CD4-positive, alpha-beta T cell treated with Interleukin-21 for 1 hour (primary cell): ENCODE measurements at regions not wholly inside any gene's neighbourhood (a gene's known extent, or its start where the extent isn't known, plus 50 kb on each side); places are given as distances from the start of the nearest gene placed in this dataset.
"Not testable (repeated sequence)": the region's sequence is repeated elsewhere in the genome, so short reads cannot be mapped to it uniquely, and the experiment has no call there.

ENCODE experiments used
- DNase-seq: peaks from one replicate; pipeline ENCODE4 v3.0.0-alpha.2; 2020

DNA sequence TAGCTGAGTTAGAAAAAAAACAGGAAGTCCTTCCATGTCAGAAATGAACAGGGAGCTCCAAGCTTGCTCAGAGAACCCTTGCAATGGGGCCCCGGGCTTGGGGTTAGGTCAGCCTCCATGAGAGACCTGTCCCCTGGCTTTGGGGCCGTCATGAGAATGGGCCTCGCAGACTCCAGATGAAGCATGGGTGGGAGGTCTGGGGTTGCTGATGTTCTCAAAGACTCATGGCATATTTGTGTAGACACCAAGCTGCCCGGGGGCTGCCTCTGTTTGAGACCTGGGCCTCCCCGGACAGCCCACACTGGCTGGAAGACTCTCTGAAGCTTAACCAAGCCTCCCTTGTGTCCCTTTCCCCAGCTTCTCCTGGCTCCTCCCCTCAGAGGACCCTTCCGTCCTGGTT is 186.3 kb downstream of the IRX2 start:
- no peak for DNase-seq

DNA sequence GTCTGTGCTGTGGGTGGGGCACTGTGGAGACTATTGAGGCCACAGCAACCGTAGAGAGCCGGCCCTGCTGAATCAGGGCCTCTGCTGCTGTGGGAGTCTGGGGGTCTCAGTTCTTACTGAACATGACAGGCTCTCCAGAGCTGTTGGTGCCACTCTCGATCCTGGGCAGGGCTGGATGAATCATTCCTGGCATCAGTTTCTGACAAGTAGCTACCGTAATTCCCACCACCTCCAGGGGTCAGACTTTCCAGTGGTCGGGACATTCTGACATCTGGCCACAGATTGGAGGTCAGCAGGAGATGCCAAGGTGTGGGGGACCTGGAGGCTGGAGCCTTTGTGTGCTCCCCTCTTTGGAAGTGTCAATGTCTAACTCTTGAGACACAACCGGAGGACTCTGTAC is 188.4 kb downstream of the IRX2 start:
- no peak for DNase-seq

DNA sequence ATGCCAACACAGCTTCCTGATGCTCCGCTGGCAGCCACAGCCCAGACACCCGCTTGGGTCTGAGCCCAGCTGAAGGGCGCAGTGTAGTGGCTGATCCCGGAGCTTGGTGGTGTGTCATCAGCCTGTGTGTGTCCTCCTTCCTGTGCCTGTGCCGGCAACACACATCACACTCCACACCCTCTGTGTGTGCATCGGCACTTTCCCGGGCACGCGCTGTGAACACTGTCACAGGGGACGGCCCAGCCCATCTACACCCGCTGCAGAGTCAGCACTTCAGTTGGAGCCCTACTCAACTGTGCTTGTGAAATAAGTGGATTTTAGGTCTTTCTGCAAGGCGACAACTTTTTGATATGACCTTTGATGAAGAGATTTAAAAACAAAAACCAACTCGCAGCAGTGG is 189.4 kb downstream of the IRX2 start:
- no peak for DNase-seq

GRCh38 chr5:2560435-2560834 is 191.0 kb downstream of the IRX2 start:
- DNase-seq = no peak

- no peak for DNase-seq
These were observed 194.0 kb downstream of the IRX2 start for GRCh38 chr5:2557435-2557834.

- DNase-seq = no peak
These were observed 195.0 kb downstream of the IRX2 start for GRCh38 chr5:2556375-2556966.

DNA sequence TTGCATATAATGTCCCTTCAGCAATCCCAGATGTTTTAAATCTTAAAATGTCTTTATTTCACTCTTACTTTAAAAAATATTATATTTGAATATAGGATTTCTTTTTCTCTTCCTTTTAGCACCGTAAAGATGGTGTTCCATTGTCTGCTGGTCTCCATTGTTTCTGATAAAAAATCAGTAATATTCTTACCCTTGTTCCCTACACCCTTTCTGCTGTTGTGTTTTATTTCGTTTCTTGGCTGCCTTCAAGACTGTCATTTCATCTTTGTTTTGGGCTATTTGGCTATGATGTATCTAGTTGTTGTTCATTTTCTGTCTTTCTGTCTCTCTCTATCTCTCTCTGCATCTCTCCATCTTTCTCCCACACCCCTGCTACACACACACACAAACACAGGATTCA is 197.9 kb downstream of the IRX2 start:
- no peak for DNase-seq

DNA sequence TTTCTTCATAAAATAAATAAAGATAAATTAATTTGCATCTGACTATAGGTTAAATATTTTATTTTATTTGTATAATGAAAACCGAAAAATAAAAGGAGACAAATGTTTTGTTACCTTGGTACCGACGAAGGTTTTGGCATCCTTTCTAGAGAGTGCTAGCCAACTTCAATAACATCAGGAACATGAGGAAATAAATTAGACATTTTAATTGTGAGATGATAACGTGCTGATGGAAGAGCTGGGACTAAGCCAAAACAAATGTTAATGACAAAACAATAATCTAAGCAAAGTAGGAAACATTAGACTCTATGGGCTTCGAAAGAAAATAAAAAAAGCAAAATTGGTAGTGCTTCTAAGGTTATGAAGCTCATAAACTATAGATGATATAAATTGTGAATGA is 201.0 kb downstream of the IRX2 start:
- DNase-seq = no peak

GRCh38 chr5:2549900-2550299 is 201.6 kb downstream of the IRX2 start:
- no peak for DNase-seq

DNA sequence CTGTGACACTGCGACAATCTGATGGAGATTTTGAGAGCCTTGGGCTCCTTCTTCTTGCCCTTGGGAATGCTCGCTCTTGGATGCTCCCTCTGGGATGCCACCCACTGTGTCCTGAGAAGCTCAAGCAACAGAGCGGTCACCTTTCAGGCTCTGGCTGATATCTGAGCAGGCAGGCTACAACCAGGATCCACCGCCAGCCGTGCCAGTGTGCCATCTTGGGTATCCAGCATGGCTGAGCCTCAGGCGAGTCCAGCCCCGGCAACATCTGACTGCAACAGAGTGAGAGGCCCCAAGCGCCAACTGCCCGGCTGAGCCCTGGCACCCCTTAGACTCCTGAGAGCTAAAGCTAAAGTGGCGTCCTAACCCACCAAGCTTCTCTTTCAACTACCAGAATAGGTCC is 202.1 kb downstream of the IRX2 start:
- DNase-seq = no peak

GRCh38 chr5:2546938-2547337 is 204.5 kb downstream of the IRX2 start:
- DNase-seq = no peak

DNA sequence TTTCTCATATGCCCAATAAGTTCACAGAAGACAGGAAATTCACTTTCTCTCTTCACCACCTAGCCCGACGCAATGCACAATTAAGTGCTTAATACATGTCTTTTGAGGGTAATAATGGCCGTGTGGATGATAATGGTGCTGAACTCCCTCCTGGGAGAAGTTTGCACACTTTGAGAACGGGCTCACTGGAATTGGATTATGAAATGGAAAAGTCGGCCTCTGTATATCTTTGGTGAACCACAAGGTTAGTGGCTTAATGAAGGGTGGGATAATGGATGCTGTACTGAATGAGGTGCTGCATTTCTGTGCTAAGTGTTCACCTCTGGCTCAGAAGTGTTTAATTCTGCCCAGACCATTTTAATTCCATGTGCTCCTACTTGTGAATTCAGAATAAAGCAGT is 207.5 kb downstream of the IRX2 start:
- no peak for DNase-seq

- no peak for DNase-seq
These were observed 208.7 kb downstream of the IRX2 start for GRCh38 chr5:2542821-2543220.

- no peak for DNase-seq
These were observed 209.5 kb downstream of the IRX2 start for GRCh38 chr5:2542026-2542425.

GRCh38 chr5:2538169-2538568 is 213.3 kb downstream of the IRX2 start:
- no peak for DNase-seq

DNA sequence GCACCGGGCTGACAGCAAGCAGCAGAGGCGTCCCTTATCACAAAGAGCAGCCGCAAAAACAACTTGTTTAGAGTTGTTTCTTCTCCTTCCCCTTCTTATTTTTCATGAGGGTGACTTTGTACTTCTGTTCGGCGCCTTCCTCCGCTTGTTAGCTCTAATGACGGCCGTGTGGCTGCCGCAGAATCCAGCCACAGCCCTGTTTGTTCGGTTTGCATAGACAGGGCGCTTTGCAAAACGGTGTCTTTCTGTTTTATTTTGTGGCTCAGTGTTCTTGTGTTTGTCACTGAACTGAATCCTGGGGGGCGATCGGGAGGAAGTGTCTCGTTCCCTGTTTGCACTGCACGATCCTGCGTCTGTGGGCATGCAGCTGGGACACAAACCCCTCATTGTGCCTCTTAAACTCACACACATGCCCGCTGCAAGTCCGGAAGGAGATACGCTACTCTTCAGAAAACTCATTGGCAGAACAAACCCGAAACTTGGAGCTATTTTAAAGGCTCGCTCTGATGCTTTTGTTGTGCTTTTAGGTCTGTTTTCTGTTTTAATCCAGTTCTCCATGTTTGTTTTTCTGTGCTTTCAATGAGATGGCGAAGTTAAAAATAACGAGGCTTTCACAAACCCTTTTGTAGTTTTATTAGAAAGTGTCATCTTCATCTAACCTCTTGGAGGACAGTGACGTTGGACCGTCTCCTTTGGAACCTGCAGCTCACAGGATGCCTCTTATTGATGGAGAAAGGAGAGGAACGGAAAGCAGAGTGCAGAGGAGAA is 213.9 kb downstream of the IRX2 start:
- DNase-seq = no peak

DNA sequence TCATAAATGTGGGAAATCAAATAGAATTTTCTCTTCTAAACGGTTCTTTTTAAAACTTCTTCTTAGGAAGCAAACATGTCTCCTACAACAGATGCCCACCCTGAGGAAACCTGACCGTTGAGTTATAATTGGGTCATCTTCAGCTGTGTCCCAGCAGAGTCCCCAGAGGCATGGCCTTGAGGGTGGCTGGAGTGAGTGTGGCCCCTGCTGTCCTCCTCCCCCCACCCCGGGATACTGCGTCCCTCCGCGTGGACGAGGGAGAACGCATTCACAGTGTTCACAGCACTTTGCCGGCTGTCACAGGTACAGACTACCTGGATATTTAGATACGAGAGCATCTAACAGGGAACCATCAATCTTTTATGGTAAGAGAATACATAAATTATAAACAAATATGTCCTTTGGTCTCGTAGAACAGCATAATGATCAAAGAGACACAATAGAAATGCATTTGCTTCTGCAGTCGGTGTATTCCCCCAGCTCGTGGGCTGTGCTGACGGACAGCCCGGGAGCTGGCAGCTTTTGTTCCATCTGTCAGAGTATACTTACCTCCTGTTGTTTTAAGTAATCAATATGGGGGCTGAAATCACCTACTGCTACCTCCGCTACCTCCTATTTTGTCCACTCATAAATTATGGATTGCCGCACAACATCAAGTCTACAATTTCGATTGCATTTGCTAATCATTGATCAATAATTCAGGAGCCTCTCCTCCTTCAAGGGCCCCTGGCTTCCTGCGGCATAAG is 214.7 kb downstream of the IRX2 start:
- no peak for DNase-seq

DNA sequence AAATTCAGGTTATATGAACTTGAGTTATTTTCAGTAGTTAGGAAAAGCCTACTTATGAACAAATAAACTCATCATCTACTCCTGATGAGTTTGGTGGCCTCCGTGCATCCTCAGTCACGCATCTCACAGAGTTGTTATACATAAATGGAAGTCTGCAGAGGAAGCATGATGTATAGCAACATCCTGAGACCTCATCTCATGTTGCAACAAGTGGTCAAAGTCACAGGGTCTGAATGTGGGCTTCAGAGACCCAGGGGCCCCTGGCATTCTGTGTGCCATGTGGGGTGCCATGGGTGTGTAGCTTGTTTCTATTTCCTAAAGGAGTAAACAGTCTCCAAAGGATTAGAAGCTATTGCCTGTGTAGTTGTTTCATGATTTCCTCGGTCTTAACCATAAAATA is 216.5 kb downstream of the IRX2 start:
- DNase-seq = no peak

DNA sequence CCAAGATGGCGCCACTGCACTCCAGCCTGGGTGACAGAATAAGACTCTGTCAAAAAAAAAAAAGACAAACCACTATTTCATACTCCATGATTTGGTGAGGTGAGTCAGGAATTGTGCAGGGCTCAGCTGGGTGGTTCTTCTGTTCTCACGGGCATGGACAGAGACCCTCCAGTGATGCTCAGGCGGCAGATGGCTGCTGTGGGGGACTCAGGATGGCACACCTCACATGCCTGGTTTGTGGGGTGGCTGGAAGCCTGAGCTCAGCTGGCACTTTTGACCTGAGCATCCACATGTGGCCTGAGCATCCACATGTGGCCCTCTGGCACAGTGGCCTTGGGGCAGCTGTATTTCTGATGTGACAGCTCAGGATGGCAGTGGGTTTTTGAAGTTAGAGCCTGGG is 217.2 kb downstream of the IRX2 start:
- DNase-seq = no peak

DNA sequence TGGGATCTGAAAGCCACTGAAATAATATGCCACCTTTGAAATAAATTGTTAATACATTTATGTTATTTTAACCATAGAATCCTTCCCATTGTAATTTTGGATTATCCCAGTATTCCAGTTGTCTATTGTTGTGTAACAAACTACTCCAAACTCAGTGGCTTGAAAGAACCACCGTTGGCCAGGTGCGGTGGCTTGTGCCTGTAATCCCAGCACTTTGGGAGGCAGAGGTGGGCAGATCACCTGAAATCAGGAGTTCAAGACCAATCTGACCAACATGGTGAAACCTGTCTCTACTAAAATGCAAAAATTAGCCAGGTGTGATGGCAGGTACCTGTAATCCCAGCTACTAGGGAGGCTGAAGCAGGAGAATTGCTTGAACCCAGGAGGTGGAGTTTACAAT is 217.6 kb downstream of the IRX2 start:
- DNase-seq = not testable (repeated sequence)

GRCh38 chr5:2532809-2533208 is 218.7 kb downstream of the IRX2 start:
- no peak for DNase-seq

- DNase-seq = no peak
These were observed 220.2 kb downstream of the IRX2 start for GRCh38 chr5:2531318-2531717.

DNA sequence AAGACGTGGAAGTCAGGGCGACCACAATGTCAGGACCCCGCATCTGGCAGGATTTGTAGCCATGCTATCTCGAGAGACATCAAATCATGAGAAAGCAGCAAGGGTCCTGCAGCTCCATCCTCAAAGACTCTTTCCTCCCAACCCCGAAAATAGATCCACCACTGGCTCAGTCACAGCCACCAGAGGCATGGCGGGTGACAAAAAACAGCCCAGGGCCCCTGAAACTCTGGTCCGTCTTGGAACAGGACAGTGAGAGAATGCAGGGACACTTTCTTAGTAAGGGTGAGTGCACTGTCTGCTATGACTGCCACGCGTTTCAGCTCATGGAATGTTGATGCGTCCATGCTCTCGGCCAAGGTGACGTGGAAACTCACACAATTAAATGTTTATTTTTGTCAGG is 220.9 kb downstream of the IRX2 start:
- no peak for DNase-seq

- DNase-seq = no peak
These were observed 221.9 kb downstream of the IRX2 start for GRCh38 chr5:2529371-2530092.
